ENCODE measurements at regions not wholly inside any gene's neighbourhood (a gene's known extent, or its start where the extent isn't known, plus 50 kb on each side); places are given as distances from the start of the nearest gene placed in this dataset.
"Not testable (repeated sequence)": the region's sequence is repeated elsewhere in the genome, so short reads cannot be mapped to it uniquely, and the experiment has no call there.

- no peaks in the 10 kb centered on the region for H3K27me3 ChIP-seq (ENCODE audit: control insufficient read depth in 2 of 2, insufficient read depth in 2 of 2, low read length in 2 of 2)
- H3K4me1 ChIP-seq (ENCODE audit: control insufficient read depth, extremely low read depth, insufficient read depth, low read length), result no peaks in the 10 kb centered on the region
- dilution Hi-C loops (cut with MboI; ENCODE audit: extremely low pct_ligation_motif_present, low sequenced_read_pairs) (no loop called here), intact Hi-C loops (cut with micrococcal nuclease) (no loop called here)
- BruUV-seq (replicated peaks), result no TSS peak
- H3K4me3 ChIP-seq (replicated peaks in 1 of 3; ENCODE audit: insufficient read depth in 1 of 3, low read depth in 1 of 3, low read length in 3 of 3), result no peak overlapping the region
- DNase-seq (ENCODE audit: low read depth, low spot score) (no peak), FAIRE-seq (no peak)
- ChIA-PET CTCF (no interaction called here), POLR2A (no interaction called here)
- no peaks in the 10 kb centered on the region for H3K9me1 ChIP-seq (replicated peaks; ENCODE audit: control insufficient read depth, extremely low read depth, insufficient read depth, low read length)
- H3K9ac ChIP-seq (replicated peaks; ENCODE audit: extremely low read depth, insufficient read depth, low read length), result no peak overlapping the region
- no peak overlapping the region for H3K4me2 ChIP-seq (ENCODE audit: insufficient read depth, low read length)
- no peaks in the 10 kb centered on the region for H3K9me3 ChIP-seq (replicated peaks; ENCODE audit: control insufficient read depth, insufficient read depth, low read length)
- H3K27ac ChIP-seq (ENCODE audit: insufficient read depth, low read depth, low read length), result no peak overlapping the region
- no peaks in the 10 kb centered on the region for H4K20me1 ChIP-seq (replicated peaks; ENCODE audit: control insufficient read depth, extremely low read depth, insufficient read depth, low read length)
- TF ChIP-seq MAX (IDR thresholded peaks at IDR 0.05; ENCODE audit: insufficient read depth, insufficient read length) (no peak), POLR2A (IDR thresholded peaks at IDR 0.05; ENCODE audit: low read depth, low read length) (no peak), EZH2 (IDR thresholded peaks at IDR 0.05; ENCODE audit: borderline replicate concordance, low read depth, low read length, severe bottlenecking) (no peak)
- H2AFZ ChIP-seq (ENCODE audit: low read depth, low read length), result no peak overlapping the region
- H3K79me2 ChIP-seq (ENCODE audit: control insufficient read depth, insufficient read depth, low read length), result no peaks in the 10 kb centered on the region
- no peaks in the 10 kb centered on the region for H3K36me3 ChIP-seq (ENCODE audit: control insufficient read depth in 2 of 2, extremely low read depth in 1 of 2, insufficient read depth in 2 of 2, low read length in 2 of 2)
These were observed 127.0 kb upstream of the FUNDC1 start for GRCh38 chrX:44669626-44670025.

GRCh38 chrX:44667771-44668170 lies 125.1 kb upstream of the FUNDC1 start:
- CTCF ChIA-PET, result no interaction called here
- intact Hi-C loops (cut with micrococcal nuclease), result no loop called here
- no peak for TF ChIP-seq EZH2 (IDR thresholded peaks at IDR 0.05; ENCODE audit: borderline replicate concordance, low read depth, low read length, severe bottlenecking)
- TF ChIP-seq FOS (IDR thresholded peaks at IDR 0.05; ENCODE audit: borderline replicate concordance, insufficient read depth, low read length), result no peak
- no peak for TF ChIP-seq POLR2AphosphoS5 (IDR thresholded peaks at IDR 0.05; ENCODE audit: insufficient read depth, low read depth, low read length)
- TF ChIP-seq CTCF (IDR thresholded peaks at IDR 0.05; ENCODE audit: extremely low read depth in 1 of 2, insufficient read depth in 1 of 2, low read depth in 1 of 2, low read length in 2 of 2), result no peak
- TF ChIP-seq JUN (IDR thresholded peaks at IDR 0.05; ENCODE audit: borderline replicate concordance, insufficient read depth, insufficient read length, low read depth), result no peak
- no peak for TF ChIP-seq GATA2 (IDR thresholded peaks at IDR 0.05; ENCODE audit: insufficient read depth, insufficient read length, low read depth, low read length)
- no peak for TF ChIP-seq MAX (IDR thresholded peaks at IDR 0.05; ENCODE audit: insufficient read depth, insufficient read length)
- TF ChIP-seq MYC (IDR thresholded peaks at IDR 0.05; ENCODE audit: low read depth, low read length), result no peak
- TF ChIP-seq POLR2A (IDR thresholded peaks at IDR 0.05; ENCODE audit: low read depth, low read length), result no peak
- Histone ChIP-seq H2AFZ (ENCODE audit: low read depth, low read length) (no peak overlapping the region), H3K9me1 (replicated peaks; ENCODE audit: control insufficient read depth, extremely low read depth, insufficient read depth, low read length) (no peaks in the 10 kb centered on the region), H3K36me3 (ENCODE audit: control insufficient read depth in 2 of 2, extremely low read depth in 1 of 2, insufficient read depth in 2 of 2, low read length in 2 of 2) (no peaks in the 10 kb centered on the region), H3K27ac (ENCODE audit: insufficient read depth, low read depth, low read length) (no peak overlapping the region), H3K4me2 (ENCODE audit: insufficient read depth, low read length) (no peak overlapping the region), H3K79me2 (ENCODE audit: control insufficient read depth, insufficient read depth, low read length) (no peaks in the 10 kb centered on the region), H3K27me3 (ENCODE audit: control insufficient read depth in 2 of 2, insufficient read depth in 2 of 2, low read length in 2 of 2) (no peaks in the 10 kb centered on the region), H3K4me3 (replicated peaks in 1 of 3; ENCODE audit: insufficient read depth in 1 of 3, low read depth in 1 of 3, low read length in 3 of 3) (no peak overlapping the region), H3K9ac (replicated peaks; ENCODE audit: extremely low read depth, insufficient read depth, low read length) (no peak overlapping the region), H3K4me1 (ENCODE audit: control insufficient read depth, extremely low read depth, insufficient read depth, low read length) (no peaks in the 10 kb centered on the region), H3K9me3 (replicated peaks; ENCODE audit: control insufficient read depth, insufficient read depth, low read length) (no peaks in the 10 kb centered on the region), H4K20me1 (replicated peaks; ENCODE audit: control insufficient read depth, extremely low read depth, insufficient read depth, low read length) (no peaks in the 10 kb centered on the region)
- POLR2A ChIA-PET, result no interaction called here
- DNase-seq (ENCODE audit: low read depth, low spot score), result no peak
- dilution Hi-C loops (cut with MboI; ENCODE audit: extremely low pct_ligation_motif_present, low sequenced_read_pairs), result no loop called here
- no TSS peak for BruUV-seq (replicated peaks)
- FAIRE-seq, result no peak

GRCh38 chrX:44657718-44658246 lies 115.1 kb upstream of the FUNDC1 start:
- H3K27ac ChIP-seq (ENCODE audit: insufficient read depth, low read depth, low read length); CTCF ChIA-PET; H3K4me3 ChIP-seq (replicated peaks in 1 of 3; ENCODE audit: insufficient read depth in 1 of 3, low read depth in 1 of 3, low read length in 3 of 3); H3K79me2 ChIP-seq (ENCODE audit: control insufficient read depth, insufficient read depth, low read length); H3K4me1 ChIP-seq (ENCODE audit: control insufficient read depth, extremely low read depth, insufficient read depth, low read length); POLR2A ChIA-PET; H3K4me2 ChIP-seq (ENCODE audit: insufficient read depth, low read length); H3K9me1 ChIP-seq (replicated peaks; ENCODE audit: control insufficient read depth, extremely low read depth, insufficient read depth, low read length); H4K20me1 ChIP-seq (replicated peaks; ENCODE audit: control insufficient read depth, extremely low read depth, insufficient read depth, low read length); FAIRE-seq; DNase-seq (ENCODE audit: low read depth, low spot score); H3K9me3 ChIP-seq (replicated peaks; ENCODE audit: control insufficient read depth, insufficient read depth, low read length); H3K36me3 ChIP-seq (ENCODE audit: control insufficient read depth in 2 of 2, extremely low read depth in 1 of 2, insufficient read depth in 2 of 2, low read length in 2 of 2); H3K9ac ChIP-seq (replicated peaks; ENCODE audit: extremely low read depth, insufficient read depth, low read length); H3K27me3 ChIP-seq (ENCODE audit: control insufficient read depth in 2 of 2, insufficient read depth in 2 of 2, low read length in 2 of 2); BruUV-seq (replicated peaks); intact Hi-C loops (cut with micrococcal nuclease); H2AFZ ChIP-seq (ENCODE audit: low read depth, low read length); dilution Hi-C loops (cut with MboI; ENCODE audit: extremely low pct_ligation_motif_present, low sequenced_read_pairs): not testable (repeated sequence)
